ENCODE measurements at regions not wholly inside any gene's neighbourhood (a gene's known extent, or its start where the extent isn't known, plus 50 kb on each side); places are given as distances from the start of the nearest gene placed in this dataset.

DNA sequence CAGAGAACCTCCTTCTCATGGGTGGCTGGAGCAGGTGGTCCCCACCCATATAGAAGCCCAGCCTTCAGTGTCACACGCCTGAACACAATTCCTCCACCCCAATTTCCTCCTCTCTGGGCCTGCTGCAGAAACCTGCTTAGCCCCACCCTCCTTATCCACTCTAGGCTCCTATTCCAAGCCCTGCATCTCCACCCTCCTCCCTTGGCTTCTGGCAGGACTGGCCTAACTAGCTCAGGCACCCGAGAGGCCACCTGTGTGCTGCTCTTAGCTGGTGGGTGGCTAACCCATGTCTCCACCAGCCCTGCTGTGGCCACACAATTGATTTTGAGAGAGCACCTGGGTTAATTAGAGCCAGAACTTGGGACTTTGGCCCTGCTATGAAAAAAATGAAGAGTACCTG, 77.3 kb upstream of the ATP10B start:
- H3K27ac ChIP-seq = no peak overlapping the region
- TF ChIP-seq ZFX (IDR thresholded peaks at IDR 0.05; ENCODE audit: borderline replicate concordance) = no peak
- TF ChIP-seq, protein P1, sequence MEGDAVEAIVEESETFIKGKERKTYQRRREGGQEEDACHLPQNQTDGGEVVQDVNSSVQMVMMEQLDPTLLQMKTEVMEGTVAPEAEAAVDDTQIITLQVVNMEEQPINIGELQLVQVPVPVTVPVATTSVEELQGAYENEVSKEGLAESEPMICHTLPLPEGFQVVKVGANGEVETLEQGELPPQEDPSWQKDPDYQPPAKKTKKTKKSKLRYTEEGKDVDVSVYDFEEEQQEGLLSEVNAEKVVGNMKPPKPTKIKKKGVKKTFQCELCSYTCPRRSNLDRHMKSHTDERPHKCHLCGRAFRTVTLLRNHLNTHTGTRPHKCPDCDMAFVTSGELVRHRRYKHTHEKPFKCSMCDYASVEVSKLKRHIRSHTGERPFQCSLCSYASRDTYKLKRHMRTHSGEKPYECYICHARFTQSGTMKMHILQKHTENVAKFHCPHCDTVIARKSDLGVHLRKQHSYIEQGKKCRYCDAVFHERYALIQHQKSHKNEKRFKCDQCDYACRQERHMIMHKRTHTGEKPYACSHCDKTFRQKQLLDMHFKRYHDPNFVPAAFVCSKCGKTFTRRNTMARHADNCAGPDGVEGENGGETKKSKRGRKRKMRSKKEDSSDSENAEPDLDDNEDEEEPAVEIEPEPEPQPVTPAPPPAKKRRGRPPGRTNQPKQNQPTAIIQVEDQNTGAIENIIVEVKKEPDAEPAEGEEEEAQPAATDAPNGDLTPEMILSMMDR (IDR thresholded peaks at IDR 0.05) = no peak

DNA sequence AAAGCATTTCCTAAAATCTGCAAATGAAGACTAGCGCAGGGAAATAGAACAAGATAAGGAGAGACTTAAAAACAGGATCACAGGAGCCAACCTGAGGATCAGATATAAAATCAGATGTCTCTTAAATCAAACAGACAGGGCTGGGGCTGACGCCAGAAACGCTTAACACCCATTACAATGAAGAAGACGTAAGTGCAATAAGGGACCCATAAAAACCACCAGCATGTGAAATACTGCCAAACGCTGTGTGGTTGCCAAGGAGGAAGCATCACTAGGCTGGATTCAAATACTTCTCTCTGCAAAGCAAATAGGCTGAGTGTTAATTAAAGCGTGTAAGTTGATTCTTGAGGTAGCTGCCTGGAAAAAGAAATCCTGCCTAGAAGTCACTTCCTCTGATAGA, 74.4 kb upstream of the ATP10B start:
- TF ChIP-seq, protein P1 (IDR thresholded peaks at IDR 0.05) = no peak
- TF ChIP-seq ZFX (IDR thresholded peaks at IDR 0.05; ENCODE audit: borderline replicate concordance) = no peak
- peak overlapping the region; percentile 84 for H3K27ac ChIP-seq

- peak overlapping the region; percentile 84 for H3K27ac ChIP-seq
- TF ChIP-seq ZFX (IDR thresholded peaks at IDR 0.05; ENCODE audit: borderline replicate concordance) = no peak
- TF ChIP-seq, protein P1 (IDR thresholded peaks at IDR 0.05) = no peak
Observed at GRCh38 chr5:160925281-160925680, 73.3 kb upstream of the ATP10B start.

GRCh38 chr5:160923936-160924710, 72.1 kb upstream of the ATP10B start:
- TF ChIP-seq ZFX (IDR thresholded peaks at IDR 0.05; ENCODE audit: borderline replicate concordance) = no peak
- TF ChIP-seq, protein P1 (IDR thresholded peaks at IDR 0.05) = no peak
- peak overlapping the region; percentile 84 for H3K27ac ChIP-seq

- H3K27ac ChIP-seq = peak overlapping the region; percentile 84
- TF ChIP-seq, protein P1 (IDR thresholded peaks at IDR 0.05) = no peak
- no peak for TF ChIP-seq ZFX (IDR thresholded peaks at IDR 0.05; ENCODE audit: borderline replicate concordance)
Observed at GRCh38 chr5:160923411-160923810, 71.4 kb upstream of the ATP10B start.

DNA sequence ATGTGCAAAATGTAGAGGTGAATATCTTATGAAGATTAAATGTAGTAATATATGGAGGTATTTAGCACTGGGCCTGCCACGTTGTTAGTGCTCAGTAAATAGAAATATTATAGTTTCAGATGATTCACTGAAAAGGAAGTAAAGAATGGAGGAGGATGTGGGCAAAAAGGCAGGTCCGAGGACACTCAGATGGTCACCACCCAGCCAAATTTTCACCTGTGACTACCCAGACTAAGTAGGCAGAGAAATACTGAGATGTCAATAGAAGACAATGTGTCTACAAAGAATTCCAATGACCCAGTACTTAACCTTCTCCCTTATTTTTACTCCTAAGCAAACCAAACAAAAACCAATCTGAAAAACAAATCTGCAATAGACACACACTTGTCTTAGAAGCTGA, 70.3 kb upstream of the ATP10B start:
- no peak overlapping the region for H3K27ac ChIP-seq
- no peak for TF ChIP-seq ZFX (IDR thresholded peaks at IDR 0.05; ENCODE audit: borderline replicate concordance)
- TF ChIP-seq, protein P1 (IDR thresholded peaks at IDR 0.05) = no peak

DNA sequence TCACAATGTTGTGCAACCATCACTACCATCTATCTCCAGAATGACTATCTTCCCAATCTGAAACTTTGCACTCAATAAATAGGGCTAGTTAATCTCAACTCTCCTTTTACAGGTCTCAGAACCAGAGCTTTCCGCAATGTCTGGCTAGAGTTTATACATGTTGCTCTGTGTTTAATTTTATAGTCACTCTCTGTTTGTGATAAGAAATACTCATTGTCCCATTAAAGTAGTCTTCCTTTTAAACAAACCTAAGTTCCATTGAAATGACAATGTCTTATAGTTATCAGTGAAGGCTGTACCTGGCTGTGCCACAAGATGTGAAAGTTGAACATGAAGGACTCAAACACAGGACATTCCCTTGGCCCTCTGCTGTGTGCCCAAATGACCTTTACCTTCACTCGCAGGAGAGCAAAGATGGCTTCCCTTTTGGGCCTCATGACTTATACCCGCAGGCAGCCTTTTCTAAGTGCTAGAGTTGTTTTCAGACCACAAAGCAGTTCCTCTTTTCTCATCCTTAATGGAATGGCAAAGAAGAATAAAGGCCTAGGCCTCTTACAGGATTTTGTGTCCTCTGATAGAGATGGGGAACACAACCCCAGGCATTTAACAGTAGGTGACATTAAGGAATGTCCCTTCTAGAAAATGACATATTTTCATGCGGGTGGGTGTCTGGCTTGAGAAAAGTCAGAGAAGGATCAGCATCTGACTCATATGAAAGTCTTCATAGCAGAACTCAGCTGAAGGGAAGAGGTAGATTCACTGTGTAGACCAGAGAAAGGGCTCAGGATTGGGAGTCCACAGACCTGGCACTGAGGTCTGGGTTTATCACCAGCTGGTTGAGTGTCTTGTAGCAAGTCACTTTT, 69.6 kb upstream of the ATP10B start:
- TF ChIP-seq, protein P1 (IDR thresholded peaks at IDR 0.05) = no peak
- TF ChIP-seq ZFX (IDR thresholded peaks at IDR 0.05; ENCODE audit: borderline replicate concordance) = no peak
- H3K27ac ChIP-seq = no peak overlapping the region

All from 22Rv1 (cell line).